GM23338 (cell line): ENCODE measurements at regions not wholly inside any gene's neighbourhood (a gene's known extent, or its start where the extent isn't known, plus 50 kb on each side); places are given as distances from the start of the nearest gene placed in this dataset.

Experiments
- ATAC-seq: fragments of 200-7000 bp; cut with Tn5 transposase; 3 replicates; pipeline ENCODE4 v1.9.1; 2020
- DNase-seq: peaks from one replicate; pipeline ENCODE4 v3.0.0-alpha.2; 2015; ENCODE audit warnings: low spot score
- H2AFZ ChIP-seq: fragments of 200-600 bp; sonication (generic); 2 replicates; pipeline ENCODE4 v1.8.0; 2016; ENCODE audit warnings: antibody characterized with exemption, mild to moderate bottlenecking, moderate library complexity
- H3F3A ChIP-seq: fragments of 200-600 bp; sonication (generic); replicated peaks from 2 replicates; pipeline ENCODE4 v1.8.0; 2017; ENCODE audit warnings: antibody characterized with exemption, mixed run types, low read depth
- H3K27ac ChIP-seq: fragments of 200-600 bp; sonication (generic); 2 replicates; pipeline ENCODE4 v1.6.1; 2016; ENCODE audit warnings: low read depth
- H3K27me3 ChIP-seq: fragments of 200-600 bp; sonication (generic); 2 replicates; pipeline ENCODE4 v1.8.0; 2016; ENCODE audit warnings: mild to moderate bottlenecking, mixed run types, moderate library complexity; ENCODE audit not compliant: insufficient read depth
- H3K36me3 ChIP-seq: fragments of 200-600 bp; sonication (generic); 2 replicates; pipeline ENCODE4 v1.8.0; 2016; ENCODE audit warnings: mild to moderate bottlenecking; ENCODE audit not compliant: insufficient read depth
- H3K4me1 ChIP-seq: fragments of 200-600 bp; sonication (generic); 2 replicates; pipeline ENCODE4 v1.8.0; 2016; ENCODE audit warnings: mild to moderate bottlenecking, moderate library complexity; ENCODE audit not compliant: insufficient read depth
- H3K4me2 ChIP-seq: fragments of 200-600 bp; sonication (generic); 2 replicates; pipeline ENCODE4 v1.7.1; 2017; ENCODE audit warnings: mixed run types
- H3K4me3 ChIP-seq: fragments of 200-600 bp; sonication (generic); 2 replicates; pipeline ENCODE4 v1.6.1; 2016; ENCODE audit warnings: mixed run types
- H3K79me2 ChIP-seq: fragments of 200-600 bp; sonication (generic); replicated peaks from 2 replicates; pipeline ENCODE4 v1.8.0; 2017; ENCODE audit warnings: mild to moderate bottlenecking; ENCODE audit not compliant: insufficient read depth
- H3K9me2 ChIP-seq: fragments of 200-600 bp; sonication (generic); 2 replicates; pipeline ENCODE4 v1.8.0; 2017; ENCODE audit not compliant: insufficient read depth
- H4K20me1 ChIP-seq: fragments of 200-600 bp; sonication (generic); replicated peaks from 2 replicates; pipeline ENCODE4 v1.8.0; 2017; ENCODE audit warnings: mild to moderate bottlenecking; ENCODE audit not compliant: insufficient read depth
- H3K27ac Mint-ChIP-seq: 2 replicates; pipeline ENCODE4 v1.8.0; 2020; ENCODE audit warnings: inconsistent platforms, mild to moderate bottlenecking, moderate library complexity, mixed read lengths
- H3K27me3 Mint-ChIP-seq: 3 replicates; pipeline ENCODE4 v1.8.0; 2022; ENCODE audit warnings: low read depth, mild to moderate bottlenecking, moderate library complexity, mixed read lengths, inconsistent platforms; ENCODE audit not compliant: insufficient read depth, poor library complexity
- H3K36me3 Mint-ChIP-seq: 3 replicates; pipeline ENCODE4 v1.8.0; 2021; ENCODE audit warnings: low read depth, mild to moderate bottlenecking, inconsistent platforms, moderate library complexity, mixed read lengths
- H3K4me1 Mint-ChIP-seq: 3 replicates; pipeline ENCODE4 v1.8.0; 2020; ENCODE audit warnings: mild to moderate bottlenecking, inconsistent platforms, mixed read lengths
- H3K4me3 Mint-ChIP-seq: 3 replicates; pipeline ENCODE4 v1.8.0; 2021; ENCODE audit warnings: moderate library complexity, mild to moderate bottlenecking, inconsistent platforms, mixed read lengths
- H3K9me3 Mint-ChIP-seq: 3 replicates; pipeline ENCODE4 v1.8.0; 2020; ENCODE audit warnings: moderate library complexity, mild to moderate bottlenecking, inconsistent platforms, mixed read lengths
- CREB1 ChIP-seq: fragments of 250-450 bp; sonication (Bioruptor Pico); IDR thresholded peaks from 2 replicates; pipeline ENCODE4 v1.5.0; 2020; ENCODE audit warnings: low read depth, mild to moderate bottlenecking, moderate library complexity
- EZH2 ChIP-seq: fragments of 200-600 bp; sonication (generic); IDR thresholded peaks from one replicate; pipeline ENCODE4 v1.8.0; 2017; ENCODE audit warnings: antibody characterized with exemption, mild to moderate bottlenecking, low read depth; ENCODE audit not compliant: unreplicated experiment
- EZH2phosphoT487 ChIP-seq: fragments of 200-600 bp; sonication (generic); IDR thresholded peaks from one replicate; pipeline ENCODE4 v1.8.1; 2018; ENCODE audit warnings: antibody characterized with exemption; ENCODE audit not compliant: unreplicated experiment
- JUNB ChIP-seq: IDR thresholded peaks from one replicate; pipeline ENCODE4 v1.6.1; 2016; ENCODE audit warnings: antibody characterized with exemption; ENCODE audit not compliant: unreplicated experiment
- NANOG ChIP-seq: IDR thresholded peaks from 2 replicates; pipeline ENCODE4 v1.6.1; 2016; ENCODE audit warnings: antibody characterized with exemption, borderline replicate concordance
- ZNF114 ChIP-seq: fragments of 250-450 bp; sonication (Bioruptor Pico); IDR thresholded peaks from 2 replicates; pipeline ENCODE4 v1.5.0; 2020; ENCODE audit warnings: mild to moderate bottlenecking, moderate library complexity
- TF ChIP-seq, protein P1 (sequence below): IDR thresholded peaks from one replicate; pipeline ENCODE4 v1.6.1; 2018; ENCODE audit warnings: antibody characterized with exemption; ENCODE audit not compliant: unreplicated experiment
- TF ChIP-seq, protein P2 (sequence below), 2 experiments: fragments of 200-600 bp in 1 of 2; sonication (generic) in 1 of 2; conservative IDR thresholded peaks; 2 replicates each; pipeline versions ENCODE4 v1.5.1 to v1.6.1; 2016 to 2017; ENCODE audit warnings: antibody characterized with exemption in 2 of 2, low read depth in 2 of 2, mild to moderate bottlenecking in 2 of 2, moderate library complexity in 1 of 2

DNA sequence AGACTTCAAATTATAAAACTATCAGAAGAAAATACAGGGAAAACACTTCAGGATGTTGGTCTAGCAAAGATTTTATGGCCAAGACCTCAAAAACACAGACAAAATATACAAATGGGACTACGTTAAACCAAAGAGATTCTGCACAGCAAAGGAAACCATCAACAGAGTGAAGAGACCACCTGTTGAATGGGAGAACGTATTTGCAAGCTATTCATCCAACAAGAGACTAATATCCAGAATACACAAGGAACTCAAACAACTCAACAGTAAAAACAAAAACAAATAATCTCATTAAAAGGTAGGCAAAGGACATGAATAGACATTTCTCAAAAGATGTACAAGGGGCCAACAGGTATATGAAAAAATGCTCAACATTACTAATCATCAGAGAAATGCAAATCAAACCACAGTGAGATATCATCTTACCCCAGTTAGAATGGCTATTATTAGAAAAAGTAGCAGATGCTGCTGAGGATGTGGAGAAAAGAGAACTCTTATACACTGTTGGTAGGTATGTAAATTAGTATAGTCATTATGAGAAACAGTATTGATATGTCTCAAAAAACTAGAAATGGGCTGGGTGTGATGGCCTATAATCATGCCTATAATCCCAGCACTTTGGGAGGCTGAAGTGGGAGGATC is 112.6 kb downstream of the LRIG2 start:
- H3K4me3 Mint-ChIP-seq, result no peak overlapping the region
- H3K27ac Mint-ChIP-seq, result no peak overlapping the region
- no peak overlapping the region for H3K4me2 ChIP-seq
- DNase-seq (no peak), ATAC-seq (no peak)
- no peaks in the 10 kb centered on the region for H3K79me2 ChIP-seq
- H3K36me3 ChIP-seq, result no peaks in the 10 kb centered on the region
- no peak overlapping the region for H2AFZ ChIP-seq
- H3K27me3 ChIP-seq, result no peaks in the 10 kb centered on the region
- 0 out of 2 replicates have a peak, but pooled peaks cover 7% of the 10 kb centered on the region for H3K9me2 ChIP-seq
- H3K4me3 ChIP-seq, result no peak overlapping the region
- H3K36me3 Mint-ChIP-seq, result no peaks in the 10 kb centered on the region
- no peaks in the 10 kb centered on the region for H3K4me1 Mint-ChIP-seq
- no peaks in the 10 kb centered on the region for H4K20me1 ChIP-seq
- peaks cover 4% of the 10 kb centered on the region for H3K27me3 Mint-ChIP-seq
- H3K9me3 Mint-ChIP-seq, result no peaks in the 10 kb centered on the region; the same call in 2 of the 3 replicates
- H3F3A ChIP-seq, result no peaks in the 10 kb centered on the region
- TF ChIP-seq NANOG (no peak), EZH2 (no peak), EZH2phosphoT487 (no peak)
- TF ChIP-seq, protein P1, sequence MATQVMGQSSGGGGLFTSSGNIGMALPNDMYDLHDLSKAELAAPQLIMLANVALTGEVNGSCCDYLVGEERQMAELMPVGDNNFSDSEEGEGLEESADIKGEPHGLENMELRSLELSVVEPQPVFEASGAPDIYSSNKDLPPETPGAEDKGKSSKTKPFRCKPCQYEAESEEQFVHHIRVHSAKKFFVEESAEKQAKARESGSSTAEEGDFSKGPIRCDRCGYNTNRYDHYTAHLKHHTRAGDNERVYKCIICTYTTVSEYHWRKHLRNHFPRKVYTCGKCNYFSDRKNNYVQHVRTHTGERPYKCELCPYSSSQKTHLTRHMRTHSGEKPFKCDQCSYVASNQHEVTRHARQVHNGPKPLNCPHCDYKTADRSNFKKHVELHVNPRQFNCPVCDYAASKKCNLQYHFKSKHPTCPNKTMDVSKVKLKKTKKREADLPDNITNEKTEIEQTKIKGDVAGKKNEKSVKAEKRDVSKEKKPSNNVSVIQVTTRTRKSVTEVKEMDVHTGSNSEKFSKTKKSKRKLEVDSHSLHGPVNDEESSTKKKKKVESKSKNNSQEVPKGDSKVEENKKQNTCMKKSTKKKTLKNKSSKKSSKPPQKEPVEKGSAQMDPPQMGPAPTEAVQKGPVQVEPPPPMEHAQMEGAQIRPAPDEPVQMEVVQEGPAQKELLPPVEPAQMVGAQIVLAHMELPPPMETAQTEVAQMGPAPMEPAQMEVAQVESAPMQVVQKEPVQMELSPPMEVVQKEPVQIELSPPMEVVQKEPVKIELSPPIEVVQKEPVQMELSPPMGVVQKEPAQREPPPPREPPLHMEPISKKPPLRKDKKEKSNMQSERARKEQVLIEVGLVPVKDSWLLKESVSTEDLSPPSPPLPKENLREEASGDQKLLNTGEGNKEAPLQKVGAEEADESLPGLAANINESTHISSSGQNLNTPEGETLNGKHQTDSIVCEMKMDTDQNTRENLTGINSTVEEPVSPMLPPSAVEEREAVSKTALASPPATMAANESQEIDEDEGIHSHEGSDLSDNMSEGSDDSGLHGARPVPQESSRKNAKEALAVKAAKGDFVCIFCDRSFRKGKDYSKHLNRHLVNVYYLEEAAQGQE, result no peak
- TF ChIP-seq, protein P2, sequence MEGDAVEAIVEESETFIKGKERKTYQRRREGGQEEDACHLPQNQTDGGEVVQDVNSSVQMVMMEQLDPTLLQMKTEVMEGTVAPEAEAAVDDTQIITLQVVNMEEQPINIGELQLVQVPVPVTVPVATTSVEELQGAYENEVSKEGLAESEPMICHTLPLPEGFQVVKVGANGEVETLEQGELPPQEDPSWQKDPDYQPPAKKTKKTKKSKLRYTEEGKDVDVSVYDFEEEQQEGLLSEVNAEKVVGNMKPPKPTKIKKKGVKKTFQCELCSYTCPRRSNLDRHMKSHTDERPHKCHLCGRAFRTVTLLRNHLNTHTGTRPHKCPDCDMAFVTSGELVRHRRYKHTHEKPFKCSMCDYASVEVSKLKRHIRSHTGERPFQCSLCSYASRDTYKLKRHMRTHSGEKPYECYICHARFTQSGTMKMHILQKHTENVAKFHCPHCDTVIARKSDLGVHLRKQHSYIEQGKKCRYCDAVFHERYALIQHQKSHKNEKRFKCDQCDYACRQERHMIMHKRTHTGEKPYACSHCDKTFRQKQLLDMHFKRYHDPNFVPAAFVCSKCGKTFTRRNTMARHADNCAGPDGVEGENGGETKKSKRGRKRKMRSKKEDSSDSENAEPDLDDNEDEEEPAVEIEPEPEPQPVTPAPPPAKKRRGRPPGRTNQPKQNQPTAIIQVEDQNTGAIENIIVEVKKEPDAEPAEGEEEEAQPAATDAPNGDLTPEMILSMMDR (conservative IDR thresholded peaks at IDR 0.05; ENCODE audit: low read depth in 2 of 2), result no peak
- no peaks in the 10 kb centered on the region for H3K4me1 ChIP-seq
- H3K27ac ChIP-seq, result no peak overlapping the region

DNA sequence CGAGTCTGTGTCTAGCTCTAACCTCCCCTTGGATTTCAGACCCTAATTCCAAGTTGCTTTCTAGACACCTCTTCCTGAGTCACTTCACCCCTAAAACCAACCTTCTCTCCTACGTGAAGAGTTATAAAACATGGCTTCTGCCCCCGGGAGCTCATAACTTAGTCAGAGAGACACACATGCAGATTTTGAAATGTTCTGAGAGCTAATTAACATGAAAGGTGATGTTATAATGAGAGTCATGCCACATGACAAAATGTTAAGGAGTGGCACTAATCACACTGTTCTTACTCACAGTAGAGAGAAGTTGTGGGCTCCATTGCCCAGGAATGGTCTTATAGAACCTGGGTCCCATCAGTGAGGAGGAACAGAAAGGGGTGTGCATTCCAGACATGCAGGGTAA is 117.1 kb downstream of the LRIG2 start:
- Histone ChIP-seq H4K20me1 (no peaks in the 10 kb centered on the region), H3K4me3 (no peak overlapping the region), H3K4me1 (no peaks in the 10 kb centered on the region), H2AFZ (peak overlapping the region; percentile 89), H3K27ac (no peak overlapping the region), H3K27me3 (no peaks in the 10 kb centered on the region), H3K36me3 (no peaks in the 10 kb centered on the region), H3K79me2 (no peaks in the 10 kb centered on the region), H3K4me2 (no peak overlapping the region), H3F3A (no peaks in the 10 kb centered on the region), H3K9me2 (0 out of 2 replicates have a peak, but pooled peaks cover 10% of the 10 kb centered on the region)
- DNase-seq (no peak), ATAC-seq (no peak)
- peaks cover 7% of the 10 kb centered on the region; the same call in 1 of the 3 replicates for H3K9me3 Mint-ChIP-seq
- TF ChIP-seq JUNB (no peak), EZH2 (no peak), CREB1 (no peak), ZNF114 (CRISPR knock-in tag) (no peak)
- TF ChIP-seq, protein P1, result no peak
- peaks cover 4% of the 10 kb centered on the region for H3K27me3 Mint-ChIP-seq
- H3K4me1 Mint-ChIP-seq, result no peaks in the 10 kb centered on the region; the same call in 2 of the 3 replicates
- H3K4me3 Mint-ChIP-seq, result no peak overlapping the region
- H3K27ac Mint-ChIP-seq, result no peak overlapping the region
- no peaks in the 10 kb centered on the region; the same call in 2 of the 3 replicates for H3K36me3 Mint-ChIP-seq
